Endothelial cell of umbilical vein (primary cell): ENCODE measurements at regions not wholly inside any gene's neighbourhood (a gene's known extent, or its start where the extent isn't known, plus 50 kb on each side); places are given as distances from the start of the nearest gene placed in this dataset.
A peak's percentile ranks its signal among the peaks of the same experiment; 100 is the strongest.

Experiments
- BruUV-seq: library from RNA; stranded (reverse); fragments of 400-500 nt; replicated peaks from 2 replicates; lab custom pipeline; 2021; lab: Mats Ljungman, UMichigan
- CTCF ChIA-PET: fragments of 300-600, 350-600 bp; sonication (Branson Sonifier 250); formaldehyde crosslinking; loops from one replicate; lab custom pipeline; 2021; ENCODE audit warnings: antibody characterized with exemption, inconsistent platforms; lab: Charles Lee
- POLR2A ChIA-PET: fragments of 300-600, 350-600 bp; sonication (Branson Sonifier 250); formaldehyde crosslinking; loops from one replicate; lab custom pipeline; 2021; ENCODE audit warnings: antibody characterized with exemption, inconsistent platforms; lab: Charles Lee
- DNase-seq: peaks from one replicate; pipeline ENCODE4 v3.0.0-alpha.2; 2011; ENCODE audit warnings: low read depth, low spot score
- FAIRE-seq: peaks from 2 replicates; lab custom pipeline; 2011; peaks lifted over from hg19 to GRCh38; lab: Jason Lieb, UNC
- H2AFZ ChIP-seq: 2 replicates; pipeline ENCODE4 v1.6.0; 2012; ENCODE audit warnings: low read depth, low read length, control low read depth, inconsistent platforms
- H3K27ac ChIP-seq: 2 replicates; pipeline ENCODE4 v1.5.1; 2011; ENCODE audit warnings: low read depth, mild to moderate bottlenecking, control low read depth, low read length, moderate library complexity; ENCODE audit not compliant: insufficient read depth
- H3K27me3 ChIP-seq, 2 experiments: 2 replicates each; pipeline versions ENCODE4 v1.6.0 to v1.6.1; 2011; ENCODE audit warnings: low read length in 2 of 2, mixed read lengths in 1 of 2; ENCODE audit not compliant: control insufficient read depth in 2 of 2, insufficient read depth in 2 of 2
- H3K36me3 ChIP-seq, 2 experiments: 2 replicates in 1 of 2; 3 replicates in 1 of 2; pipeline ENCODE4 v1.5.1; 2011; ENCODE audit warnings: low read length in 2 of 2, mild to moderate bottlenecking in 1 of 2, moderate library complexity in 1 of 2; ENCODE audit not compliant: control insufficient read depth in 2 of 2, insufficient read depth in 2 of 2; ENCODE audit errors: extremely low read depth in 1 of 2
- H3K4me1 ChIP-seq: 3 replicates; pipeline ENCODE4 v1.5.1; 2011; ENCODE audit warnings: mild to moderate bottlenecking, low read length; ENCODE audit not compliant: control insufficient read depth, insufficient read depth; ENCODE audit errors: extremely low read depth
- H3K4me2 ChIP-seq: 2 replicates; pipeline ENCODE4 v1.6.1; 2011; ENCODE audit warnings: low read length, control low read depth, mixed read lengths; ENCODE audit not compliant: insufficient read depth
- H3K4me3 ChIP-seq, 3 experiments: fragments of 200-600 bp in 1 of 3; sonication (generic), shearing (Covaris generic) in 1 of 3; replicated peaks in 1 of 3; 2 replicates each; pipeline ENCODE4 v1.5.1; 2011 to 2016; ENCODE audit warnings: control low read depth in 3 of 3, low read length in 3 of 3, mild to moderate bottlenecking in 2 of 3, inconsistent platforms in 1 of 3, low read depth in 1 of 3, moderate library complexity in 1 of 3; ENCODE audit not compliant: insufficient read depth in 1 of 3
- H3K79me2 ChIP-seq: 2 replicates; pipeline ENCODE4 v1.6.0; 2012; ENCODE audit warnings: low read length, inconsistent platforms; ENCODE audit not compliant: control insufficient read depth, insufficient read depth
- H3K9ac ChIP-seq: replicated peaks from 2 replicates; pipeline ENCODE3; 2011; ENCODE audit warnings: low read length, control low read depth; ENCODE audit not compliant: insufficient read depth; ENCODE audit errors: extremely low read depth
- H3K9me1 ChIP-seq: replicated peaks from 3 replicates; pipeline ENCODE4 v1.6.0; 2011; ENCODE audit warnings: mild to moderate bottlenecking, low read length; ENCODE audit not compliant: control insufficient read depth, insufficient read depth; ENCODE audit errors: extremely low read depth
- H3K9me3 ChIP-seq: replicated peaks from 2 replicates; pipeline ENCODE4 v1.5.1; 2012; ENCODE audit warnings: low read length, inconsistent platforms; ENCODE audit not compliant: control insufficient read depth, insufficient read depth
- H4K20me1 ChIP-seq: replicated peaks from 2 replicates; pipeline ENCODE3; 2011; ENCODE audit warnings: mild to moderate bottlenecking, low read length; ENCODE audit not compliant: control insufficient read depth, insufficient read depth; ENCODE audit errors: extremely low read depth
- FOS ChIP-seq: IDR thresholded peaks from 2 replicates; pipeline ENCODE4 v1.6.1; 2011; ENCODE audit warnings: mild to moderate bottlenecking, low read length, moderate library complexity, borderline replicate concordance; ENCODE audit not compliant: insufficient read depth
- GATA2 ChIP-seq: IDR thresholded peaks from 2 replicates; pipeline ENCODE4 v1.7.0; 2011; ENCODE audit warnings: low read depth, mild to moderate bottlenecking, moderate library complexity, mixed read lengths, low read length; ENCODE audit not compliant: insufficient read length, insufficient read depth
- JUN ChIP-seq: IDR thresholded peaks from 2 replicates; pipeline ENCODE4 v1.6.1; 2011; ENCODE audit warnings: borderline replicate concordance, low read depth; ENCODE audit not compliant: insufficient read length, insufficient read depth
- MYC ChIP-seq: IDR thresholded peaks from one replicate; pipeline ENCODE4 v1.6.1; 2011; ENCODE audit warnings: mild to moderate bottlenecking, low read depth, low read length
- POLR2AphosphoS5 ChIP-seq: IDR thresholded peaks from 2 replicates; pipeline ENCODE4 v1.6.1; 2012; ENCODE audit warnings: low read depth, mild to moderate bottlenecking, control low read depth, low read length, moderate library complexity; ENCODE audit not compliant: insufficient read depth
- dilution Hi-C: fragments of 300-500 bp; cut with MboI; formaldehyde crosslinking; loops from one replicate; pipeline ENCODE4 v1.15.0; 2019; ENCODE audit warnings: low sequenced_read_pairs; ENCODE audit not compliant: extremely low pct_ligation_motif_present
- intact Hi-C: fragments of 100-400 bp; cut with micrococcal nuclease; formaldehyde crosslinking; loops from one replicate; pipeline ENCODE4 v1.10.0; 2022

- H3K9me1 ChIP-seq = no peaks in the 10 kb centered on the region
- intact Hi-C loops (no loop called here), dilution Hi-C loops (no loop called here)
- FAIRE-seq (no peak), DNase-seq (no peak)
- no TSS peak for BruUV-seq
- CTCF ChIA-PET = no interaction called here
- no peaks in the 10 kb centered on the region for H4K20me1 ChIP-seq
- H3K27ac ChIP-seq = no peak overlapping the region
- no peaks in the 10 kb centered on the region for H3K27me3 ChIP-seq
- H2AFZ ChIP-seq = no peak overlapping the region
- no peak for TF ChIP-seq POLR2AphosphoS5
- TF ChIP-seq FOS = no peak
- no peak for TF ChIP-seq JUN
- no peak overlapping the region for H3K4me3 ChIP-seq
- H3K4me1 ChIP-seq = peaks cover 12% of the 10 kb centered on the region
- H3K4me2 ChIP-seq = no peak overlapping the region
- no peaks in the 10 kb centered on the region for H3K79me2 ChIP-seq
- POLR2A ChIA-PET = no interaction called here
- no peak overlapping the region for H3K9ac ChIP-seq
- H3K9me3 ChIP-seq = no peaks in the 10 kb centered on the region
- H3K36me3 ChIP-seq = no peaks in the 10 kb centered on the region
These were observed 178.9 kb upstream of the LYZL1 start for GRCh38 chr10:29109707-29110571.

- TF ChIP-seq GATA2 (peak; percentile 75), MYC (no peak), FOS (no peak)
- dilution Hi-C loops = no loop called here
- FAIRE-seq (peak; percentile 43), DNase-seq (peak; percentile 60)
- H3K27ac ChIP-seq = no peak overlapping the region
- no peaks in the 10 kb centered on the region for H3K36me3 ChIP-seq
- H3K9me3 ChIP-seq = no peaks in the 10 kb centered on the region
- H3K9me1 ChIP-seq = no peaks in the 10 kb centered on the region
- no peaks in the 10 kb centered on the region for H4K20me1 ChIP-seq
- peak overlapping the region; percentile 5 for H2AFZ ChIP-seq
- ChIA-PET CTCF (interaction anchor here (0.8 to 2.1 kb wide), 4 partner anchors 13 to 449 kb away, joined by 3 to 6 read pairs (median 5); no protein-coding TSS in a partner anchor), POLR2A (no interaction called here)
- H3K27me3 ChIP-seq = no peaks in the 10 kb centered on the region
- no peak overlapping the region for H3K4me3 ChIP-seq
- H3K79me2 ChIP-seq = no peaks in the 10 kb centered on the region
- H3K4me2 ChIP-seq = peak overlapping the region; percentile 66
- no peak overlapping the region for H3K9ac ChIP-seq
- intact Hi-C loops = no loop called here
- H3K4me1 ChIP-seq = peaks cover 12% of the 10 kb centered on the region
- BruUV-seq = no TSS peak
These were observed 175.8 kb upstream of the LYZL1 start for GRCh38 chr10:29112827-29113615.
